Peyer's patch (tissue), 4 donors: ENCODE measurements at regions not wholly inside any gene's neighbourhood (a gene's known extent, or its start where the extent isn't known, plus 50 kb on each side); places are given as distances from the start of the nearest gene placed in this dataset.

ENCODE experiments used
- DNase-seq, 3 donors: peaks; one replicate each; pipeline ENCODE4 v3.0.0-alpha.2; 2017 to 2019
- H3K27ac ChIP-seq, 4 donors: fragments of 200-600 bp; sonication (generic); one replicate each; pipeline ENCODE4 v1.5.1; 2016 to 2019
- H3K27me3 ChIP-seq, 2 donors: fragments of 200-600 bp; sonication (generic); one replicate each; pipeline ENCODE4 v1.5.1; 2019
- H3K36me3 ChIP-seq, 3 donors: fragments of 200-600 bp; sonication (generic); one replicate each; pipeline ENCODE4 v1.5.1; 2016 to 2019
- H3K4me1 ChIP-seq, 4 donors: fragments of 200-600 bp; sonication (generic); one replicate each; pipeline ENCODE4 v1.5.1; 2016 to 2019
- H3K4me3 ChIP-seq, 4 donors: fragments of 200-600 bp; sonication (generic); 1 replicate in 3 of 4; 2 replicates in 1 of 4; pipeline ENCODE4 v1.5.1; 2016 to 2019; ENCODE audit warnings: mild to moderate bottlenecking in 1 of 4
- H3K9me3 ChIP-seq, 4 donors: fragments of 200-600 bp; sonication (generic); one replicate each; pipeline ENCODE4 v1.5.1; 2016 to 2019; ENCODE audit warnings: mild to moderate bottlenecking in 1 of 4
- CTCF ChIP-seq, 6 experiments: fragments of 450-650 bp in 4 of 6; fragments of 200-600 bp in 2 of 6; sonication (generic) in 1 of 6; IDR thresholded peaks; one replicate each; pipeline ENCODE4 v1.5.1; 2017 to 2019; ENCODE audit warnings: antibody characterized with exemption in 6 of 6, mild to moderate bottlenecking in 3 of 6, moderate library complexity in 1 of 6
- POLR2A ChIP-seq, 2 donors: fragments of 450-650 bp; IDR thresholded peaks; one replicate each; pipeline ENCODE4 v1.5.1; 2017; ENCODE audit warnings: antibody characterized with exemption in 2 of 2, mild to moderate bottlenecking in 2 of 2, moderate library complexity in 2 of 2

- Histone ChIP-seq H3K9me3 (no peaks in the 10 kb centered on the region), H3K27me3 (no peaks in the 10 kb centered on the region), H3K4me3 (no peak overlapping the region), H3K27ac (no peak overlapping the region), H3K4me1 (no peaks in the 10 kb centered on the region), H3K36me3 (no peaks in the 10 kb centered on the region)
- TF ChIP-seq POLR2A (IDR thresholded peaks at IDR 0.05) = no peak
- TF ChIP-seq CTCF (IDR thresholded peaks at IDR 0.05) = no peak
- no peak for DNase-seq
Observed at GRCh38 chr12:41777064-41777790, 367.4 kb downstream of the GXYLT1 start.

GRCh38 chr12:41772478-41772877 lies 372.2 kb downstream of the GXYLT1 start:
- H3K9me3 ChIP-seq = no peaks in the 10 kb centered on the region

GRCh38 chr12:41769810-41770209 lies 374.9 kb downstream of the GXYLT1 start:
- TF ChIP-seq POLR2A (IDR thresholded peaks at IDR 0.05) = no peak
- no peak for TF ChIP-seq CTCF (IDR thresholded peaks at IDR 0.05)
- H3K27me3 ChIP-seq = no peaks in the 10 kb centered on the region
- H3K27ac ChIP-seq = no peak overlapping the region
- no peaks in the 10 kb centered on the region for H3K9me3 ChIP-seq
- H3K4me1 ChIP-seq = no peaks in the 10 kb centered on the region
- no peak for DNase-seq
- H3K4me3 ChIP-seq = no peak overlapping the region
- H3K36me3 ChIP-seq = no peaks in the 10 kb centered on the region

More at GRCh38 chr12:41772478-41772877, 372.2 kb downstream of the GXYLT1 start:
- H3K36me3 ChIP-seq = no peaks in the 10 kb centered on the region
- no peak overlapping the region for H3K4me3 ChIP-seq
- TF ChIP-seq POLR2A (IDR thresholded peaks at IDR 0.05) = no peak
- DNase-seq = no peak
- H3K27ac ChIP-seq = no peak overlapping the region
- no peaks in the 10 kb centered on the region for H3K27me3 ChIP-seq
- H3K4me1 ChIP-seq = no peaks in the 10 kb centered on the region

- Histone ChIP-seq H3K27me3 (no peaks in the 10 kb centered on the region), H3K4me3 (no peak overlapping the region), H3K9me3 (no peaks in the 10 kb centered on the region), H3K27ac (no peak overlapping the region), H3K36me3 (no peaks in the 10 kb centered on the region), H3K4me1 (no peaks in the 10 kb centered on the region)
- TF ChIP-seq CTCF (IDR thresholded peaks at IDR 0.05) (no peak), POLR2A (IDR thresholded peaks at IDR 0.05) (no peak)
- no peak for DNase-seq
Observed at GRCh38 chr12:41768456-41768855, 376.2 kb downstream of the GXYLT1 start.

GRCh38 chr12:41762691-41763090 lies 382.0 kb downstream of the GXYLT1 start:
- Histone ChIP-seq H3K27ac (no peak overlapping the region), H3K4me1 (no peaks in the 10 kb centered on the region), H3K4me3 (no peak overlapping the region), H3K36me3 (no peaks in the 10 kb centered on the region), H3K27me3 (no peaks in the 10 kb centered on the region), H3K9me3 (no peaks in the 10 kb centered on the region)
- TF ChIP-seq POLR2A (IDR thresholded peaks at IDR 0.05) = no peak
- TF ChIP-seq CTCF (IDR thresholded peaks at IDR 0.05) = no peak
- no peak for DNase-seq

- TF ChIP-seq POLR2A (IDR thresholded peaks at IDR 0.05) = no peak
- no peak for TF ChIP-seq CTCF (IDR thresholded peaks at IDR 0.05)
- H3K4me3 ChIP-seq = no peak overlapping the region
- no peak overlapping the region for H3K27ac ChIP-seq
- H3K36me3 ChIP-seq = no peaks in the 10 kb centered on the region
- H3K4me1 ChIP-seq = no peaks in the 10 kb centered on the region
- H3K27me3 ChIP-seq = no peaks in the 10 kb centered on the region
- no peaks in the 10 kb centered on the region for H3K9me3 ChIP-seq
- DNase-seq = no peak
Observed at GRCh38 chr12:41745593-41745992, 399.1 kb downstream of the GXYLT1 start.
